Lung (tissue), 11 donors: ENCODE measurements at regions not wholly inside any gene's neighbourhood (a gene's known extent, or its start where the extent isn't known, plus 50 kb on each side); places are given as distances from the start of the nearest gene placed in this dataset.

ENCODE experiments used
- ATAC-seq: fragments of 200-7000 bp; cut with Tn5 transposase; one replicate; pipeline ENCODE4 v1.9.1; 2020; ENCODE audit warnings: moderate number of reproducible peaks; ENCODE audit not compliant: insufficient read depth, low FRiP score
- DNase-seq, 3 donors: peaks; one replicate each; pipeline ENCODE4 v3.0.0-alpha.2; 2013 to 2017
- H3K27ac ChIP-seq, 2 donors: one replicate each; pipeline ENCODE4 v1.5.1; 2013; ENCODE audit warnings: mild to moderate bottlenecking in 2 of 2, moderate library complexity in 2 of 2, control low read depth in 1 of 2, inconsistent platforms in 1 of 2, low read depth in 1 of 2, low read length in 1 of 2
- H3K27me3 ChIP-seq, 3 donors: one replicate each; pipeline ENCODE4 v1.5.1; 2013; ENCODE audit warnings: low read length in 2 of 3; ENCODE audit not compliant: control insufficient read depth in 3 of 3, insufficient read depth in 3 of 3
- H3K36me3 ChIP-seq, 4 donors: one replicate each; pipeline ENCODE4 v1.5.1; 2013; ENCODE audit warnings: low read length in 4 of 4, mild to moderate bottlenecking in 1 of 4, moderate library complexity in 1 of 4; ENCODE audit not compliant: control insufficient read depth in 4 of 4, insufficient read depth in 4 of 4
- H3K4me1 ChIP-seq, 5 donors: one replicate each; pipeline ENCODE4 v1.5.1; 2013; ENCODE audit warnings: low read length in 5 of 5, mild to moderate bottlenecking in 2 of 5, moderate library complexity in 1 of 5; ENCODE audit not compliant: control insufficient read depth in 5 of 5, insufficient read depth in 5 of 5
- H3K4me3 ChIP-seq: one replicate; pipeline ENCODE4 v1.5.1; 2013; ENCODE audit warnings: mild to moderate bottlenecking, control low read depth, moderate library complexity
- H3K9ac ChIP-seq, 2 donors: one replicate each; pipeline ENCODE4 v1.5.1; 2013; ENCODE audit warnings: low read length in 2 of 2, control low read depth in 1 of 2; ENCODE audit not compliant: insufficient read depth in 1 of 2
- H3K9me3 ChIP-seq, 4 donors: one replicate each; pipeline ENCODE4 v1.5.1; 2013; ENCODE audit warnings: low read length in 3 of 4, mild to moderate bottlenecking in 1 of 4, moderate library complexity in 1 of 4; ENCODE audit not compliant: control insufficient read depth in 4 of 4, insufficient read depth in 3 of 4
- CTCF ChIP-seq: IDR thresholded peaks from 2 replicates; pipeline ENCODE4 v1.5.1; 2012; ENCODE audit warnings: mild to moderate bottlenecking; ENCODE audit errors: control extremely low read depth, extremely low read depth
- WGBS, 2 donors: extraction: QIAGEN DNeasy Blood & Tissue Kit; methylation state at CpG; one replicate each; pipeline ENCODE4 v1.1.7; 2013; 5-methylcytosine and 5-hydroxymethylcytosine counted together
- donor health status: control.
- donor health status: control.
- donor health status: Bipolar disorder and iron deficiency.
- donor health status: healthy.
- donor health status: DM: yes; HTN: yes; CAD: no.

GRCh38 chr2:147773479-147773878 is 71.3 kb upstream of the ACVR2A start:
- no peaks in the 10 kb centered on the region for H3K27me3 ChIP-seq
- ATAC-seq (no peak), DNase-seq (no peak)
- no peak for TF ChIP-seq CTCF
- no peaks in the 10 kb centered on the region for H3K36me3 ChIP-seq
- WGBS, 2 donors = 61 to 65% methylated on average over 4 of the region's 4 CpGs
- H3K27ac ChIP-seq = no peak overlapping the region
- no peak overlapping the region for H3K9ac ChIP-seq
- no peak overlapping the region for H3K4me3 ChIP-seq
- no peaks in the 10 kb centered on the region for H3K4me1 ChIP-seq
- no peaks in the 10 kb centered on the region for H3K9me3 ChIP-seq

- no peaks in the 10 kb centered on the region for H3K36me3 ChIP-seq
- no peaks in the 10 kb centered on the region for H3K4me1 ChIP-seq
- H3K9ac ChIP-seq = no peak overlapping the region
- H3K4me3 ChIP-seq = no peak overlapping the region
- no peak for DNase-seq
- H3K27ac ChIP-seq = no peak overlapping the region
- H3K27me3 ChIP-seq = no peaks in the 10 kb centered on the region
- H3K9me3 ChIP-seq = no peaks in the 10 kb centered on the region
- ATAC-seq = no peak
- TF ChIP-seq CTCF = no peak
Observed at GRCh38 chr2:147772781-147773180, 72.0 kb upstream of the ACVR2A start.

GRCh38 chr2:147763861-147764260 is 81.0 kb upstream of the ACVR2A start:
- TF ChIP-seq CTCF = no peak

GRCh38 chr2:147760984-147761383 is 83.8 kb upstream of the ACVR2A start:
- Histone ChIP-seq H3K9me3 (no peaks in the 10 kb centered on the region), H3K36me3 (no peaks in the 10 kb centered on the region), H3K9ac (no peak overlapping the region), H3K4me1 (no peaks in the 10 kb centered on the region), H3K4me3 (no peak overlapping the region), H3K27me3 (no peaks in the 10 kb centered on the region), H3K27ac (no peak overlapping the region)
- TF ChIP-seq CTCF = no peak
- ATAC-seq = no peak
- 76 to 87% methylated on average over 2 of the region's 2 CpGs for WGBS, 2 donors
- DNase-seq = no peak

More at GRCh38 chr2:147763861-147764260, 81.0 kb upstream of the ACVR2A start:
- DNase-seq = no peak
- H3K4me1 ChIP-seq = no peaks in the 10 kb centered on the region
- no peaks in the 10 kb centered on the region for H3K27me3 ChIP-seq
- no peaks in the 10 kb centered on the region for H3K36me3 ChIP-seq
- H3K27ac ChIP-seq = no peak overlapping the region
- no peak for ATAC-seq
- H3K9me3 ChIP-seq = peaks cover 0 to 6% (median 1%) of the 10 kb centered on the region in 4 donors
- no peak overlapping the region for H3K9ac ChIP-seq
- H3K4me3 ChIP-seq = no peak overlapping the region
